HFF-Myc (cell line): ENCODE measurements at regions not wholly inside any gene's neighbourhood (a gene's known extent, or its start where the extent isn't known, plus 50 kb on each side); places are given as distances from the start of the nearest gene placed in this dataset.
"Not testable (repeated sequence)": the region's sequence is repeated elsewhere in the genome, so short reads cannot be mapped to it uniquely, and the experiment has no call there.

Experiments used
- DNase-seq: peaks from one replicate; pipeline ENCODE4 v3.0.0-alpha.2; 2011; ENCODE audit warnings: low read depth; ENCODE audit errors: extremely low read depth
- H3K4me3 ChIP-seq: replicated peaks from 2 replicates; pipeline ENCODE4 v1.5.1; 2011; ENCODE audit warnings: low read depth, mild to moderate bottlenecking, control low read depth, low read length
- TF ChIP-seq, protein P1 (sequence below): IDR thresholded peaks from 2 replicates; pipeline ENCODE4 v1.5.1; 2012; ENCODE audit warnings: mild to moderate bottlenecking, low read depth, low read length, control low read depth; ENCODE audit errors: missing control alignments

GRCh38 chrX:123788193-123788592, 55.3 kb upstream of the THOC2 start:
- not testable (repeated sequence) for H3K4me3 ChIP-seq, DNase-seq

DNA sequence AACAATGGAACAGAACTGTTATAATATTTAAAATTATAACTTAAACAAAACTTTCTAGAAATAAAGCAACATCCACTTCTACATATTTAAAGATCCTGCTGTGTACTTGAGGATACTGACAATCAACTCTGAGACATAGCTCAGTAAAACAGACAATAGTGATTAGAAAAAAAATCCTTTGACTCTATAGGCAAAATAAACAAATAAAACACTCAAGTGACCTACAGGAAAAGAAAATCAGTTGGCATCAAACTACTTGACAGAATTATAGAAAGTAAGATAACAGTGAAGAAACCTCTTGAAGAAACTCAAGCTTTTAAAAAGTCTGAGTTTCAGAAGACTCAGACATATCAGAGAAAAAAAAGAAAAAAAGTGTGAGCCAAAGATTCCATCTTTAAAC, 55.9 kb upstream of the THOC2 start:
- no peak for DNase-seq
- TF ChIP-seq, protein P1, sequence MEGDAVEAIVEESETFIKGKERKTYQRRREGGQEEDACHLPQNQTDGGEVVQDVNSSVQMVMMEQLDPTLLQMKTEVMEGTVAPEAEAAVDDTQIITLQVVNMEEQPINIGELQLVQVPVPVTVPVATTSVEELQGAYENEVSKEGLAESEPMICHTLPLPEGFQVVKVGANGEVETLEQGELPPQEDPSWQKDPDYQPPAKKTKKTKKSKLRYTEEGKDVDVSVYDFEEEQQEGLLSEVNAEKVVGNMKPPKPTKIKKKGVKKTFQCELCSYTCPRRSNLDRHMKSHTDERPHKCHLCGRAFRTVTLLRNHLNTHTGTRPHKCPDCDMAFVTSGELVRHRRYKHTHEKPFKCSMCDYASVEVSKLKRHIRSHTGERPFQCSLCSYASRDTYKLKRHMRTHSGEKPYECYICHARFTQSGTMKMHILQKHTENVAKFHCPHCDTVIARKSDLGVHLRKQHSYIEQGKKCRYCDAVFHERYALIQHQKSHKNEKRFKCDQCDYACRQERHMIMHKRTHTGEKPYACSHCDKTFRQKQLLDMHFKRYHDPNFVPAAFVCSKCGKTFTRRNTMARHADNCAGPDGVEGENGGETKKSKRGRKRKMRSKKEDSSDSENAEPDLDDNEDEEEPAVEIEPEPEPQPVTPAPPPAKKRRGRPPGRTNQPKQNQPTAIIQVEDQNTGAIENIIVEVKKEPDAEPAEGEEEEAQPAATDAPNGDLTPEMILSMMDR: no peak
- no peak overlapping the region for H3K4me3 ChIP-seq

DNA sequence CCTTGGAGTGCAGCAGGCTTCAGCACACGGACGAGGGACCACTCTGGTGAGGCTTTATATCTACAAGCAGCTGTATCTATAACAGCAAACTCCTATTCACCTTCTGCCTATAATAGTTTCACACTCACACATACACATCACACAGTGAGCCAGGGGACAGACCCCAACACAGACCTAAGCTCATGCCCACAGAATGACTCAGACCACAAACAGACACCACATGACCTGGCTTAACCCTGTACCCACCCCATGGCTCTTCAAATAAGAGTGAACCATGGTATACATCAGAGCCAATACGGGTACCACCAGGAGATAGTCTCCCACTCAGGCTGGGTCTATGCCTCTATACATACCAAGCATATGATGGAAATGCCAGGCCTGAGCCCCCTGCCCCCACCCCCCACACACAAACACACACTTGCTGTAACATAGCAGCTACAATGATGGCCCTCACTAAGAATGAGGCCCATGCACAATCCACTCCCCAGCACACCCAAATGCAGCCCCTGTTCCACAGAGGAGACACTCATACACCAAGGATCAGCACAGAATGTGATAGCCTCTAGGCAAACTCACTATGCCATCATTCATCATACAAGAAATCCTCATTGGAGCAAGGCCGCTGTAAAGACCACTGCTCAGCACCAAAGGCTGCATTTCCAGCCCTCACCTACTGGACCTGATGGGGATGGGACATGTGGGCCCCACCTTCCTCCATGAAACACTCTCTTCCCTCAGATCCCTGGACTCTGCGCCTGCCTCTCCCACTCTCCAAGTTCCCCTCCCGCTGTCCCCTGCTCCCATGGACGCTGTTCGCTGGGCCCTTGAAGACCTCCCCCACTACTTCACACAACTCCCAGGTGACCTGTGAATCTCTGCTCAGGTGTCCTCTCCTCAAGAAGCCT, 62.1 kb upstream of the XIAP start:
- DNase-seq: no peak
- no peak overlapping the region for H3K4me3 ChIP-seq
- TF ChIP-seq, protein P1: no peak

DNA sequence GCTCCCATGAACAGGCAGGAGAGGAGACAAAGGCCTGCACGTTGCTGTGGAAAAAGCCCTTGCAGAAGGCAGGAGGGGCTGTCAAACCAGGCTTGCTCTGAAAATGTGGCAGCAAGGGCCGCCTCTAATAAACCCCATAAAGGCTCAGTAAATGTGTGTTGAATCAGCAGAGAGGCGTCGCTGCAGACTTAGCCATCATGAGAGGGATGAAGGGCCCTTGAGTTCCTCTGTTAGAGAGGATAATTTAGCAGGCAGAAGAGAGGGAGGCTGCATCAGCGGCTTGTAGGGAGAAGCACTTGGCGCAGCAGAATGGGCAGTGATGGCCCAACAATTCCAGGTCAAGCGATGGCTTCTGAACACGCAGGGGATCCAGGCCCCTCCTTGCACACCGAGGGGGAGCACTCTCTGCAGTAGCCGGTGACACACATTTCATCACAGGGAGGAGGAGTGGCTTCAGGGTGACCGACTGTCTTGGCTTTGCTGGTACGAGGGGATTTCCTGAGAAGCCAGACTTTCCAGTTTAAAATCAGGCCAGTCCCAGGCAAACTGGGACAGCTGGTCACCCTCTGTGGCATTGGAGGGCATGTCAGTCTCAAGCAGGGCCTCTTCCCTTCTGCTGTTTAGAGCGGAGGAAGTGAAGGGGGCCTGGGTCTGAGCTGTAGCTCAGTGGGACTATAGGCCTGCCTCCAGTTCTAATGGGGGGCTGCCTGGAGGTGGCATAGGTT, 61.0 kb upstream of the XIAP start:
- DNase-seq, H3K4me3 ChIP-seq: not testable (repeated sequence)

GRCh38 chrX:123801901-123802300, 58.0 kb upstream of the XIAP start:
- TF ChIP-seq, protein P1: no peak
- DNase-seq: no peak
- no peak overlapping the region for H3K4me3 ChIP-seq

DNA sequence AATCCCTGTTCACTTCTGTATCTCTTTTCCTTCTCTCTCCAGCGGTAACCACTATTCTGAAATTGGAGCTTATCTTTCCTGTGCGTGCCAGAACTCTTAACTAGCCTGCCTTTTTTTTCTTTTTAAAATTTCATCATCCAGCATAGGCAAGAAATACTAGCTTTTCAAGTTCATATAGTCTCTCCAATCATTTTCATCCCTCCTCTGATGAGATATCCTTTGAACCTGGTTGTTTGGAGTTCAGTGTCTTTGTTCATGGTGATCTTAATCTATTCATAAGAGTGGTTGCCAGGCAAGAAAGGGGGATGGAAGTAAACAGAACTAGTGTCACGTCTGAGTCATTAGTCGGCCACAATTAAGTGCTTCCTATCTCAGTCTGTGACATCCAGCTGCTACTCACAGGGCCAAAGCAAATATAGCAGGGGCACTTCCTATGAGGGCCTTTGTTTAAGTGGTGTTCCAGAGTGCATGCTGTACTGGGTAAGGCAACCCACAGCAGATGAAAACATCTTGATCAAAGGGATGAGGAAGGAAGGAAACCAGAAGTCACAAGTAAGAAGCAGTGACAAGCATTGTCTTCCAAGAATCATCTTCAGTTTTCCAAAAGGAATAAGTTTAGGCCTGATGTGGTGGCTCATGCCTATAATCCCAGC, 56.4 kb upstream of the XIAP start:
- DNase-seq: peak; percentile 72
- TF ChIP-seq, protein P1: no peak
- H3K4me3 ChIP-seq: no peak overlapping the region

GRCh38 chrX:123803984-123804365, 55.9 kb upstream of the XIAP start:
- not testable (repeated sequence) for H3K4me3 ChIP-seq, DNase-seq

DNA sequence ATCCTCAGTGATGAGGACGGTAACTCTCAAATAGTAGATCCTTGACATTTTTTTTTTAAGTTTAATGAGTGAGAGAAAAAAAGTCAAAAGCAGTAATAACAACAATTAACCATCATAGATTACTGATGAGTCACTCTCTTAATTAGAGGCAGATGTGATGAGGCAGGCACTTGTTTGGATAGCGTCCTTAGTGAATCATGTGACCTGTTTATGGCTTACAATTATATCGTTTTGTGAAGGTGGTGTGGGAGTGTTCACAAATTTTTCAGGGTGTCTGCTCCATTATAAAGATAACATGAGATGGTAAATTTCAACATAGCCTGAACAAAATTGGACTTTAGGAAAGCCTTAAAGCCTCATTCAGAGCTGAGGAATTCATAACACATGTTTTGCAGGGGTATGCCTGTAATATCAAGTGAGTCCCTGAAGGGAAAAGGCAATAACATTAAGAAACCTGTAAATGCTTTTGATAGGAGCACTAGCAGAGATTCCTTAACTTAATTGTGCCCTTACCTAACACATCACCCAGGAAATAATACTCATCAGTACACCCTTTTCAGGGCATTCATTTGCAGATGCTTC, 51.9 kb upstream of the XIAP start:
- TF ChIP-seq, protein P1: no peak
- no peak overlapping the region for H3K4me3 ChIP-seq
- DNase-seq: no peak
